GM21423 (cell line): ENCODE measurements at regions not wholly inside any gene's neighbourhood (a gene's known extent, or its start where the extent isn't known, plus 50 kb on each side); places are given as distances from the start of the nearest gene placed in this dataset.

Experiments used
- ATAC-seq: cut with Tn5 transposase; IDR thresholded peaks from one replicate; pipeline ENCODE4 v1.9.1; 2021; ENCODE audit warnings: mild to moderate bottlenecking, moderate library complexity; ENCODE audit not compliant: unreplicated experiment

GRCh38 chr7:84256571-84256971 lies 62.0 kb upstream of the SEMA3A start:
- no peak for ATAC-seq

- no peak for ATAC-seq
These were observed 56.7 kb upstream of the SEMA3A start for GRCh38 chr7:84251277-84251781.

- no peak for ATAC-seq
These were observed 55.9 kb upstream of the SEMA3A start for GRCh38 chr7:84250452-84250851.

- ATAC-seq: no peak
These were observed 55.1 kb upstream of the SEMA3A start for GRCh38 chr7:84249656-84250055.

GRCh38 chr7:84248843-84249242 lies 54.3 kb upstream of the SEMA3A start:
- no peak for ATAC-seq

- ATAC-seq: no peak
These were observed 53.7 kb upstream of the SEMA3A start for GRCh38 chr7:84248267-84248666.

GRCh38 chr7:84247591-84247990 lies 53.0 kb upstream of the SEMA3A start:
- no peak for ATAC-seq

- ATAC-seq: no peak
These were observed 51.2 kb upstream of the SEMA3A start for GRCh38 chr7:84245835-84246234.
